ENCODE measurements at regions not wholly inside any gene's neighbourhood (a gene's known extent, or its start where the extent isn't known, plus 50 kb on each side); places are given as distances from the start of the nearest gene placed in this dataset.

DNA sequence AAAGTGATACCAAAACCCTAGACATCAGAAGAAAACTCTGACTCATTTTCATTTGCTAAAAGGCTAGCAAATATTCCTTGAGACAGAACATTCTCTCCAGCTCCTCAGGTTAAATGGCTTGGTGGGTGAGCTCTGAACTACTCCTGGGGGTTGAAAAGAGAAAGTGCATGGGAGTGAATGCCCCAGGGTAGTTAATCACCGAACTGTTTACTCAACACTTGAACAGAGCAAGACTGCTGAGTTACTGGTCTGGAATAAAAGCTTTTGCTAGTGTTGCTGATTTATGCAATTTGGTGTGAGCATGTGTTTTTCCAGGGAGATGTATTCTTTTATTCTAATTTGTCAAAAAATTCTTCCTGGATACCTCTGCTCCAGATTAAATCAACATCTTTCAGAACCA, 88.3 kb upstream of the PRDM9 start:
- TF ChIP-seq, protein P1, sequence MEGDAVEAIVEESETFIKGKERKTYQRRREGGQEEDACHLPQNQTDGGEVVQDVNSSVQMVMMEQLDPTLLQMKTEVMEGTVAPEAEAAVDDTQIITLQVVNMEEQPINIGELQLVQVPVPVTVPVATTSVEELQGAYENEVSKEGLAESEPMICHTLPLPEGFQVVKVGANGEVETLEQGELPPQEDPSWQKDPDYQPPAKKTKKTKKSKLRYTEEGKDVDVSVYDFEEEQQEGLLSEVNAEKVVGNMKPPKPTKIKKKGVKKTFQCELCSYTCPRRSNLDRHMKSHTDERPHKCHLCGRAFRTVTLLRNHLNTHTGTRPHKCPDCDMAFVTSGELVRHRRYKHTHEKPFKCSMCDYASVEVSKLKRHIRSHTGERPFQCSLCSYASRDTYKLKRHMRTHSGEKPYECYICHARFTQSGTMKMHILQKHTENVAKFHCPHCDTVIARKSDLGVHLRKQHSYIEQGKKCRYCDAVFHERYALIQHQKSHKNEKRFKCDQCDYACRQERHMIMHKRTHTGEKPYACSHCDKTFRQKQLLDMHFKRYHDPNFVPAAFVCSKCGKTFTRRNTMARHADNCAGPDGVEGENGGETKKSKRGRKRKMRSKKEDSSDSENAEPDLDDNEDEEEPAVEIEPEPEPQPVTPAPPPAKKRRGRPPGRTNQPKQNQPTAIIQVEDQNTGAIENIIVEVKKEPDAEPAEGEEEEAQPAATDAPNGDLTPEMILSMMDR (IDR thresholded peaks at IDR 0.05), result no peak
- no peak for TF ChIP-seq ZFX (IDR thresholded peaks at IDR 0.05; ENCODE audit: borderline replicate concordance)

Measured in 22Rv1 (cell line).